ENCODE measurements at regions not wholly inside any gene's neighbourhood (a gene's known extent, or its start where the extent isn't known, plus 50 kb on each side); places are given as distances from the start of the nearest gene placed in this dataset.

DNA sequence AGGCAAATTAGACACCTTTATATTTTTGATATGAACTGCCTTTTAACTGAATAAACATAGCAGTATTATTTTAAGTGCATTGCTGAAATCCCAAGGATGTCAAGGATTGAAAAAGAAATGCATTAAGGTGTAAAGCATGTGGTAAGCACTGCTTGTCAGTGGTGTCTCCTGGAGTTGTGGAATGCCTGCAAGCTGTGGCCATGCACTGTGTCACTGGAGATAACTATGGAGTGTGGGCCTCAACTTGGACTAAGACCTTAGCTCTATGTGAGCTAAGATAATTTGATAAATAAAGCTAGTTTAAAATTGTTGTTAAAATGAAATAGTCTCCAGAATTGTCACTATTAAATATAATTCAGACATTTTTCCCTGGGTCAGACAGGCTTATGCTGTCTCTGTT is 156.6 kb upstream of the OPRM1 start:
- Histone ChIP-seq H3K9ac (ENCODE audit: low read length) (no peak overlapping the region), H3K4me3 (ENCODE audit: low read depth, low read length) (no peak overlapping the region), H3K9me3 (ENCODE audit: control insufficient read depth, insufficient read depth, low read depth, low read length) (peaks cover 10% of the 10 kb centered on the region), H3K4me1 (ENCODE audit: control insufficient read depth, insufficient read depth, low read length) (no peaks in the 10 kb centered on the region), H3K27me3 (ENCODE audit: control insufficient read depth, insufficient read depth, low read length) (no peaks in the 10 kb centered on the region), H3K36me3 (ENCODE audit: control insufficient read depth, insufficient read depth, low read length) (no peaks in the 10 kb centered on the region), H3K27ac (ENCODE audit: low read depth, low read length) (no peak overlapping the region)

DNA sequence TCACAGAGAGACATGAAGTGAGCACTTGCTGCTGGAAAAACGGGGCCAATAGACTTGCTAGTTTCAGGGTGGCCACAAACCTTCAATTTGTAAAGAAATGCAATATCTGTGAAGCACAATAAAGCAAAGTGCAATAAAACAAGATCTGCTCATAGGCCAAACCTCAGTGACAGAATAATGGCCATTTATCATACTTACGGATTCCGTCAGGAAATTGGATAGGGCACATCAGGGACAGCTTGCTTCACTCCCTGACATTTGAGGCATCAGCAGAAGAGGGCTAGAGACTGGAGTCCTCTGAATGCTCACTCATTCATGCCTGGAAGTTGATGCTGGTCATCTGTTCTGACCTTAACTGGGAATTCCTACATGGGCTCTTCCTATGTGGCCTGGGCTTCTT is 165.5 kb upstream of the OPRM1 start:
- H3K9ac ChIP-seq (ENCODE audit: low read length) = no peak overlapping the region
- H3K9me3 ChIP-seq (ENCODE audit: control insufficient read depth, insufficient read depth, low read depth, low read length) = peaks cover 6% of the 10 kb centered on the region; the same call in 1 of the 2 replicates
- H3K4me3 ChIP-seq (ENCODE audit: low read depth, low read length) = no peak overlapping the region
- H3K27ac ChIP-seq (ENCODE audit: low read depth, low read length) = no peak overlapping the region
- H3K36me3 ChIP-seq (ENCODE audit: control insufficient read depth, insufficient read depth, low read length) = no peaks in the 10 kb centered on the region
- H3K27me3 ChIP-seq (ENCODE audit: control insufficient read depth, insufficient read depth, low read length) = no peaks in the 10 kb centered on the region
- H3K4me1 ChIP-seq (ENCODE audit: control insufficient read depth, insufficient read depth, low read length) = no peaks in the 10 kb centered on the region

DNA sequence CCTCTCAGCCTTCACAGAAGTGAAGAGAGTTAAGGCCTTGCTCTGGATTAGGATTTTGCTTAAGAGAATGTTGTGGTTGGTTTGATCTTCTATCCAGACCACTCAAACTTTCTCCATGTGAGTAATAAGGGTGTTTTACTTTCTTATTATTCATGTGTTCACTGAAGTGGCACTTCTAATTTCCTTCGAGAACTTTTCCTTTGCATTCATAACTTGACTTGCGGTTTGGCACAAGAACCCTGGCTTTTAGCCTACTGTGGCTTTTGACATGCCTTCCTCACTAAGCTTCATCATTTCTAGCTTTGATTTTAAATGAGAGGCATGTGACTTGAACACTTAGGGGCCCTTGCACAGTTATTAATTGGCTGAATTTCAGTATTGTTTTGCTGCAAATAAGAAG is 166.1 kb upstream of the OPRM1 start:
- no peaks in the 10 kb centered on the region for H3K27me3 ChIP-seq (ENCODE audit: control insufficient read depth, insufficient read depth, low read length)
- H3K4me1 ChIP-seq (ENCODE audit: control insufficient read depth, insufficient read depth, low read length) = no peaks in the 10 kb centered on the region
- H3K36me3 ChIP-seq (ENCODE audit: control insufficient read depth, insufficient read depth, low read length) = no peaks in the 10 kb centered on the region
- no peak overlapping the region for H3K4me3 ChIP-seq (ENCODE audit: low read depth, low read length)
- H3K9ac ChIP-seq (ENCODE audit: low read length) = no peak overlapping the region
- no peaks in the 10 kb centered on the region; the same call in 1 of the 2 replicates for H3K9me3 ChIP-seq (ENCODE audit: control insufficient read depth, insufficient read depth, low read depth, low read length)
- H3K27ac ChIP-seq (ENCODE audit: low read depth, low read length) = no peak overlapping the region

DNA sequence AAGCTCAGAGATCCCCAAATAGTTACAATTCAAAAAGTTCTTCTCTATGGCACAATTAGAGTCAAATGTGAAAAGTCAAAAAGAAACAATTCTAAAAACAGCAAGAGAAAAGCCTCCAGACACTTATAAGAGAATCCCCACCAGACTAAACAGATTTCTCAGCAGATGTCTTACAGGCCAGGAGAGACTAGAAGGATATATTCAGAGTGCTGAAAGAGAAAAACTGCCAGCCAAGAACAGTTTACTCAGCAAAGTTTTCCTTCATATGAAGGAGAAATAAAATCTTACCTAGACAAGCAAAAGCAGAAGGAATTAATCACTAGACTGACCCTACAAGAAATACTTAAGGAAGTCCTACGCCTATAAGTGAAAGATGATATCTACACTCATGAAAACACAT is 176.1 kb upstream of the OPRM1 start:
- Histone ChIP-seq H3K4me3 (ENCODE audit: low read depth, low read length) (no peak overlapping the region), H3K36me3 (ENCODE audit: control insufficient read depth, insufficient read depth, low read length) (no peaks in the 10 kb centered on the region), H3K4me1 (ENCODE audit: control insufficient read depth, insufficient read depth, low read length) (no peaks in the 10 kb centered on the region), H3K27me3 (ENCODE audit: control insufficient read depth, insufficient read depth, low read length) (no peaks in the 10 kb centered on the region), H3K27ac (ENCODE audit: low read depth, low read length) (no peak overlapping the region), H3K9ac (ENCODE audit: low read length) (no peak overlapping the region), H3K9me3 (ENCODE audit: control insufficient read depth, insufficient read depth, low read depth, low read length) (0 out of 2 replicates have a peak, but pooled peaks cover 2% of the 10 kb centered on the region)

DNA sequence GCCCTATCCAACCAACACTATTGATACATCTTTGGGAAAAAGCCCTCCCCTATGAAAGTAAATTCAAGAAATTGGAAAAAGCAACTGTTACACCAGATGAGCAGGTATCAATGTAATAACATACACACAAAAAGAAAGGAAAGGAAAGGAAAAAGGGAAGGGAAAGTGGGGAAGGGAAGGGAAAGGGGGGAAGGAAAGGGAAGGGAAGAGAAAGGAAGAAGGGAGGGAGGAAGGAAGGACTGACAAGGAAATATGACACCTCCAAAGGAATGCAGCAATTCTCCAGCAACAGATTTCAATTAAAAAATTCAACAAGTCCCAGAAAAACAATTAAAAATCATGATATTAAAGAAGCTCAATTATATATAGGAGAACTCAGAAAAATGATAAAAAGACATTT is 176.9 kb upstream of the OPRM1 start:
- no peaks in the 10 kb centered on the region for H3K27me3 ChIP-seq (ENCODE audit: control insufficient read depth, insufficient read depth, low read length)
- H3K9ac ChIP-seq (ENCODE audit: low read length) = no peak overlapping the region
- H3K4me3 ChIP-seq (ENCODE audit: low read depth, low read length) = no peak overlapping the region
- peaks cover 5% of the 10 kb centered on the region for H3K9me3 ChIP-seq (ENCODE audit: control insufficient read depth, insufficient read depth, low read depth, low read length)
- no peaks in the 10 kb centered on the region for H3K36me3 ChIP-seq (ENCODE audit: control insufficient read depth, insufficient read depth, low read length)
- H3K4me1 ChIP-seq (ENCODE audit: control insufficient read depth, insufficient read depth, low read length) = no peaks in the 10 kb centered on the region
- H3K27ac ChIP-seq (ENCODE audit: low read depth, low read length) = no peak overlapping the region

DNA sequence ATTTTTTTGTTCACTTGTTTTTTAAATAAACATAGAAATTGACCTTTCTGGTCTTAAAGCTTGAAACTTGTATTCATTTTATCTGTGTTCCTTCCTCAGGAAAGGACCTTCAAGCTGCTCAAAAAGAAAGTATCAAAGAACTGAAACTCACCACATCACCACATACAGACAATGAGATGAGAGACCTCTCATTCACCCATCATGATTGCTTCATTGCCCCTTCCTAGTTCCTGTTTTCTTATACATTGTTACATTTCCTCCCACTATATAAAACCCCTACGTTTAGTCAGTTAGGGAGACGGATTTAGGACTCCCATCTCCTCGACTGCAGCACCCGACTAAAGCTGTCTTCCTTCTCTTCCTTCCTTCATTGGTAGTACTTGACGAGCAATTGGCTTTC is 180.5 kb upstream of the OPRM1 start:
- Histone ChIP-seq H3K4me1 (ENCODE audit: control insufficient read depth, insufficient read depth, low read length) (no peaks in the 10 kb centered on the region), H3K27me3 (ENCODE audit: control insufficient read depth, insufficient read depth, low read length) (no peaks in the 10 kb centered on the region), H3K4me3 (ENCODE audit: low read depth, low read length) (no peak overlapping the region), H3K9me3 (ENCODE audit: control insufficient read depth, insufficient read depth, low read depth, low read length) (peaks cover 9% of the 10 kb centered on the region), H3K27ac (ENCODE audit: low read depth, low read length) (no peak overlapping the region), H3K9ac (ENCODE audit: low read length) (no peak overlapping the region), H3K36me3 (ENCODE audit: control insufficient read depth, insufficient read depth, low read length) (no peaks in the 10 kb centered on the region)

DNA sequence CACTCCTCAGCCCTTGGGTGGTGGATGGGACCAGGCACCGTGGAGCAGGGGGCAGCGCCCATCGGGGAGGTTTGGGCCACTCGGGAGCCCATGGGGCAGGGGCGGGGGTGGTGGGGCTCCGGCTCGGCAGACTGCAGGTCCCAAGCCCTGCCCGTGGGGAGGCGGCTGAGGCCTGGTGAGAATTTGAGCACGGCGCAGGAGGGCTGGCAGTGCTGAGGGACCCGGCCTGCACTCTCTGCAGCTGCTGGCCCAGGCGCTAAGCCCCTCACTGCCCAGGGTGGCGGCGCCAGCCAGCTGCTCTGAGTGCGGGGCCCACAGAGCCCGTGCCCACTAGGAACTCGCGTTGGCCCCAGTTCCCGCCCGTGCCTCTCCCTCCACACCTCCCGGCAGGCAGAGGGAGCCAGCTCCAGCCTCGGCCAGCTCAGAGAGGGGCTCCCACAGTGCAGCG is 182.1 kb upstream of the OPRM1 start:
- H3K36me3 ChIP-seq (ENCODE audit: control insufficient read depth, insufficient read depth, low read length) = no peaks in the 10 kb centered on the region
- no peaks in the 10 kb centered on the region for H3K4me1 ChIP-seq (ENCODE audit: control insufficient read depth, insufficient read depth, low read length)
- H3K4me3 ChIP-seq (ENCODE audit: low read depth, low read length) = no peak overlapping the region
- H3K9me3 ChIP-seq (ENCODE audit: control insufficient read depth, insufficient read depth, low read depth, low read length) = peaks cover 9% of the 10 kb centered on the region
- no peaks in the 10 kb centered on the region for H3K27me3 ChIP-seq (ENCODE audit: control insufficient read depth, insufficient read depth, low read length)
- no peak overlapping the region for H3K9ac ChIP-seq (ENCODE audit: low read length)
- H3K27ac ChIP-seq (ENCODE audit: low read depth, low read length) = no peak overlapping the region

DNA sequence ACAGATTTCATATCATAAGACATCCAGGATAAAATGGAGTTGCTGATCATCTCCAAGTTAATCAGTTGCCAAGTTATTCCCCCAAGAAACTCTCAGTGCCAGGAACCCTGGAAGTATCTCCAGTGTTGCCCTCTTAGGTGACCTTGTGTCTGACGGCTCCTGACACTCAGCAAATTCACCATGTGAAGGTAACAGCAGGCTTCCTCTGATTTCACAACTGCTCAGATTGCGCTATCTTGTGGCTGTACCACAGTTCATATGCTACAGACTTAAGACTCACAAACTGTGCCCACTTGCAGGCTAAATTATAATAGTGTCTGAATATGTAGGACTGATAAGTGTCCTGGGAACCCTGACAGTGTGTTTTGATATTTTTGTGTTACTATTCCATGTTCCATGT is 186.6 kb upstream of the OPRM1 start:
- Histone ChIP-seq H3K36me3 (ENCODE audit: control insufficient read depth, insufficient read depth, low read length) (no peaks in the 10 kb centered on the region), H3K4me1 (ENCODE audit: control insufficient read depth, insufficient read depth, low read length) (no peaks in the 10 kb centered on the region), H3K9me3 (ENCODE audit: control insufficient read depth, insufficient read depth, low read depth, low read length) (peaks cover 7% of the 10 kb centered on the region), H3K27ac (ENCODE audit: low read depth, low read length) (no peak overlapping the region), H3K27me3 (ENCODE audit: control insufficient read depth, insufficient read depth, low read length) (no peaks in the 10 kb centered on the region), H3K4me3 (ENCODE audit: low read depth, low read length) (no peak overlapping the region), H3K9ac (ENCODE audit: low read length) (no peak overlapping the region)

DNA sequence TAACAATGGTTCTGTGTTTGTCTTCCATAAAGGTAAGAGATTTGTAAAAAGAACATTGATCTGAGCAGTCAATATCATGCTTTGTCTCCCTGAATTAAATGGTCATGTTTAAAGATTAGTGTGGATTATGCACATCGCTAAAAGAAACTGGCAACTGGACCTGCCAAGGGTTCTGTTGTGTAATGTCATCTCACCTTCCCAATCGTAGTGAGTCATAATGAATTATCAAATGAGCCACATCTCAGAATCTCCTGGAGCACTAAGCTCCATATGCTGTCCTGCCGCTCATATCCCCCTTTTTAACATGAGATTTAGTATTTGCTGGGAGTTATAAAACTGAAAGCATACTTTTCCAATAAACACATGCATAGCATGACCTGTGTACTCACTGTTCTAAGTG is 187.0 kb upstream of the OPRM1 start:
- H3K27me3 ChIP-seq (ENCODE audit: control insufficient read depth, insufficient read depth, low read length) = no peaks in the 10 kb centered on the region
- H3K4me1 ChIP-seq (ENCODE audit: control insufficient read depth, insufficient read depth, low read length) = no peaks in the 10 kb centered on the region
- H3K27ac ChIP-seq (ENCODE audit: low read depth, low read length) = no peak overlapping the region
- peaks cover 3% of the 10 kb centered on the region for H3K9me3 ChIP-seq (ENCODE audit: control insufficient read depth, insufficient read depth, low read depth, low read length)
- H3K9ac ChIP-seq (ENCODE audit: low read length) = no peak overlapping the region
- no peaks in the 10 kb centered on the region for H3K36me3 ChIP-seq (ENCODE audit: control insufficient read depth, insufficient read depth, low read length)
- H3K4me3 ChIP-seq (ENCODE audit: low read depth, low read length) = no peak overlapping the region

DNA sequence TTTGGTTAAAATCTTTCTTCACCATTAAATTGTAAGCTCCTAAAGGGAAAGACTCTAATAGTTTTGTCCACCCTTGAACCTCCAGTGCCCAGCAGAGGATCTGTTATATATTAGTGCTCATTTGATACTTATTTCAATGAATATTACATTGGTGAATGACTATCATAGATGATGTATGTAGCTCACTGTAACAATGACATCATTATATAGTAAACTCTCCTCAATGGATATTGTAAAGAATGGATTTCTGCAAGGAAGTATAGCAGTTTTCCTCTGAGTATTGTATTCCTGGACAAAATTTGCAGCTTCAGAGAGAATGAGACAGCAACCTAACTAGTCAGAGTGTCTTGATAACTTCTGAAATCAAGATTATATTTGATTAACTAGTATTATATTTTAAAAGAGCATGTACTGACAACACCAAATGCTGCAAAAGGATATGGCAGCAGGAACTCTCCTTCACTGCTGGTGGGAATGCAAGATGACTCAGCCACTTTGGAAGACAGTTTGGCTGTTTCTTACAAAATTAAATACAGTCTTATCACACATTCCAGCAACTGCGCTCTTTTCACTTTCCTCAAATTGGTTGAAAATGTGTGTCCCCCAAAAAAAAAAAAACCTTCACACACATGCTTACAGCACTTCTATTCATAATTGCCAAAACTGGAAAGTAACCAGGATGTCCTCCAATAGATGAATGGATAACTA is 189.8 kb upstream of the OPRM1 start:
- Histone ChIP-seq H3K9ac (ENCODE audit: low read length) (no peak overlapping the region), H3K9me3 (ENCODE audit: control insufficient read depth, insufficient read depth, low read depth, low read length) (no peaks in the 10 kb centered on the region), H3K36me3 (ENCODE audit: control insufficient read depth, insufficient read depth, low read length) (no peaks in the 10 kb centered on the region), H3K4me3 (ENCODE audit: low read depth, low read length) (no peak overlapping the region), H3K27me3 (ENCODE audit: control insufficient read depth, insufficient read depth, low read length) (no peaks in the 10 kb centered on the region), H3K27ac (ENCODE audit: low read depth, low read length) (no peak overlapping the region), H3K4me1 (ENCODE audit: control insufficient read depth, insufficient read depth, low read length) (peaks cover 7% of the 10 kb centered on the region; the same call in 1 of the 2 replicates)

DNA sequence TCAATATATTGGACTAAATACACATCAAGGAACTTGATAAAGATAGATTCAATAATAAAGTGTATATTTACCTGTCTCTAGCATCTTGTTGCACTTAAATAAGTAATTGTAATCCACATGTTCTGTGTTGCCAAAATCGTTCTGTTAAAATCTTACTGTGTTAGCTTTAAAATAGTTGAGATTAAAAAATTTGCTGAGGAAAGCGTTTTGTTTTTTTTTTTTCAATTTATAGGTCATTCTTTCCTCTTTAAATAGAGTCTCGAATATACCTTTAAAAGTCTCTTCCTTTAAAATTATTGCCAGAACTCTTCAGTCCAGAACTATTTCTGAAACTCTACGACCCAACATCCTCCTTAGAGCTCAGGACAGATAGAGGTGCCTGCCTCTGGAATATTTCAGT is 195.6 kb upstream of the OPRM1 start:
- Histone ChIP-seq H3K36me3 (ENCODE audit: control insufficient read depth, insufficient read depth, low read length) (no peaks in the 10 kb centered on the region), H3K4me3 (ENCODE audit: low read depth, low read length) (no peak overlapping the region), H3K9me3 (ENCODE audit: control insufficient read depth, insufficient read depth, low read depth, low read length) (no peaks in the 10 kb centered on the region), H3K27ac (ENCODE audit: low read depth, low read length) (no peak overlapping the region), H3K4me1 (ENCODE audit: control insufficient read depth, insufficient read depth, low read length) (peaks cover 15% of the 10 kb centered on the region; the same call in 1 of the 2 replicates), H3K27me3 (ENCODE audit: control insufficient read depth, insufficient read depth, low read length) (no peaks in the 10 kb centered on the region), H3K9ac (ENCODE audit: low read length) (no peak overlapping the region)

Measured in HUES6 (cell line).